ENCODE measurements at regions not wholly inside any gene's neighbourhood (a gene's known extent, or its start where the extent isn't known, plus 50 kb on each side); places are given as distances from the start of the nearest gene placed in this dataset.

DNA sequence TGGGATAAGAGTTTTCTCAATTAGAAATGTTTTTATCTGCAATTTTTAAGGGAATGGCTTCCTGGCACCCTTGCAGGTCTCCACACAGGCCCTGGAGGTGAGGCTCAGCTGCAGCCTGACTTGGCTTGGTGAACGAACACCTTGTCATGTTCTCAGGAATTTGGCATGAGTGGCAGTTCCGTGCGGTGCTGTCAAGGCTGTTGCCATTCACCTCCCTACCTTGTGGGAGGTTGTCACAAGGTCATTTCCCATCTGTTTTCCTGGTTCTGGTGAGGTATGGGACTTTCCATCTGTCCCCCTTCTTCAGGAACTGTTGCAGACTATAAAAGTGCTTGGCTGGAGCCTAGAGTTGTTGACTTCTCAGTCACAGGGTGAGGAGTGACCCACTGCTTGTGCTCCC is 82.9 kb downstream of the ELOVL4 start:
- in situ Hi-C loops (cut with HindIII; ENCODE audit: low sequenced_read_pairs), result no loop called here
- peak; percentile 92 for DNase-seq (ENCODE audit: low spot score)

DNA sequence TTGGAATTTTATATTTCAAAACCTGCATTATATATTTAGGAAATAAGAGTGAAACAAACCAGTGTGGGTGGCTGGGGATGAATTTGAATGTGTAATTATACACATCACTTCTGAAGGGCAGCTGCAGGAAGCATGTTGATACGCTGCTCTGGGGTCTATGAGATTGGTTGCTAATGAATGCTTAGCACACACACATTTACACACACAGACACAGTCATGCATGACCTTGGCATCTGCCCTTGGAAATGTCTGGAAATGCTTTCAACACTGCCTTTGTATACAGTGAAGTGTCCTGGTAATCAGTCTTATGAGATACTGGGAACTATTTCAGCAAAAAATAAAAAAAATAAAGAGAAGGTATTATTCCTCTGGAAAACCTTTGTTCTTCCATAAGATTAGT is 83.4 kb downstream of the ELOVL4 start:
- in situ Hi-C loops (cut with HindIII; ENCODE audit: low sequenced_read_pairs), result no loop called here
- no peak for DNase-seq (ENCODE audit: low spot score)

DNA sequence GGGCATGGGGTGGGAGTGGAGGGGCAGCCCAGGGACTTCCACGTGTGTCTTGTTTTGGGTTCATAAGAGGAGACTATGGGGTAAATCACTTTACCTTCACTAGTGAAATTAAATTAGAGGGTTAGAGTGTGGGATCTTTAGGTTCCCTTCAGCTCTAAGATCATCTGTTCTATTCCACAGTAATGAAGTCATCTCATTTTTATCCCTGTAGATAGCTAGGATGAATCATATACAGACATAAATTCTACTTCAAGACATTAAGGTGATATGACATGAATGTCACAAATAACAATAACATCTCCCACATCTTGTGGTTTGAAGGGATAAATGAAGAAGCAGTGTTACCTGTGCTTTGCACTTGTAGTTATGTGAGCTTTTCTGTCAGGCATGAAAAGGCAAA is 83.8 kb downstream of the ELOVL4 start:
- DNase-seq (ENCODE audit: low spot score), result peak; percentile 14
- in situ Hi-C loops (cut with HindIII; ENCODE audit: low sequenced_read_pairs), result no loop called here

DNA sequence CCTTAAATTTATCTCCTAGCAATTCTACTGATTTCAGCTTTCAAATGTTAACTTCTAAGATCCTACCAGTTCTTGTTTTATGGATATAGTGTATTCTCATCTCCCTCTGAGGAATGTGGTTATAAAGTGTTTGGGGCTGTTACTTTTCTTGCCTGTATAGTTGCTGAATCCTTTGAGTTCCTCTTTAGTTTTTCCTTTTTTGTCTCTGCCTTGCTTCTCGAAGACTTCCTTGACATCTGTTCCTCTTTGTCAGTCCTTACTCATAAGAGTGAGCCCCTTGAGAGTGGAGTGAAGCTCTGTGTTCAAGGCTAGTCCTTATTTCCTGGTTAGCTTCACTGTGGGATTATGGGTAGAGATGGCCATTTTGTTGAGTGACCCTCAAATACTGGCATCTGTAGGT is 84.6 kb downstream of the ELOVL4 start:
- DNase-seq (ENCODE audit: low spot score), result no peak
- in situ Hi-C loops (cut with HindIII; ENCODE audit: low sequenced_read_pairs), result no loop called here

DNA sequence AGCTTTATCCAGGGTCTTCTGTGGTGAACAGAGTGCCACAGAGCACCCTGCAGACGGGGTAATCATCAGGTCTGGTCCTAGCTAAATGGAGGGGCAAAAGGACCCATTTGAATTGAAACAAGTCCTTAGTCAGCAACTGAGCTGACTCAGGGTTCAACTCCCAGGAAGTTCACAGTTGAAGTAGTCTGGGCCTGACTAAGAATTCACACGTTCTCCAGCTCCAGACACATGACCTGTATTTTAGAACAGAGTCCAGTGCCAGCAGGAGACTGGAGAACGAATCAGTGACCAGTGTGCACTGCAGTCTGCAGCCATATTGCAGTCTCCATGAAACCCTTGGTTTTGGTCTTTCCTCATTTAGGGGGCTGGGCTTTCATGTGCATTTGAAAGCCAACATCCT is 85.2 kb downstream of the ELOVL4 start:
- in situ Hi-C loops (cut with HindIII; ENCODE audit: low sequenced_read_pairs), result no loop called here
- no peak for DNase-seq (ENCODE audit: low spot score)

DNA sequence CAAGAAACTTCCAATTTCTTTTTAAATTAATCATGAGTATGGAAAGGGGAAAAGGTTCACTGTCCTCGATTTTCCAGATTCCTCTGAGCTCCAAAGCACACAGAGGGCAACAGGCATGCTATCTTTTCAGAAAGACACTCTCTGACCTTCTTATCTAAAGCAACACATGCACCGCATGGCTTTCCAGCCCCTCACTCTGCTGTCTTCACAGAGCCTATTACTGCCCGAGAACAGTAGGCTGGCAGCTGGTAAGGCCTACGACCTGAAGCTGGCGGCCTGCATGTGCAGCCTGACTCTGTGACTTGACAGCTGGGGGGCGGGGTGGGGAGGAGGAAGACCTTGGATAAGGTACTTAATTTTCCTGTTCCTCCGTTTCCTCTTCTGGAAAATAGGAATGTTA is 86.3 kb downstream of the ELOVL4 start:
- in situ Hi-C loops (cut with HindIII; ENCODE audit: low sequenced_read_pairs), result no loop called here
- no peak for DNase-seq (ENCODE audit: low spot score)

DNA sequence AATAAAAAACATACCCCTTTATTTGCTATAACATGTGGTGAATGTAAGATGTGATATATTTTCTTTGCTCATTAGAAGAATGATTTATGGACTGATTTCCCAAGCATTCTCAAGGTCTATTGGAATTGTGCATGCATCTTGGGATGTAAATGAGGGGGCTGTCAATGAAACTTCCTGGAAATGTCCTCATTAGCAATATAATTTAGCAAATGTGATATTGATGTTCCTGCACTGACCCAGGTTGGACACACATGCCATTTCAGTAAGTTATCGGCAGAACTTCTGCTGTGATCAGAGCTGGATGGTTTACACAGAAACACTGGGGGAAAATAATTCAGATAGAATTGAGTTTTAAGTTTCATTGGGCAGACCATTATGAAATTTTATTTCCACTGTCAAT is 99.9 kb downstream of the ELOVL4 start:
- DNase-seq (ENCODE audit: low spot score), result no peak
- in situ Hi-C loops (cut with HindIII; ENCODE audit: low sequenced_read_pairs), result no loop called here

DNA sequence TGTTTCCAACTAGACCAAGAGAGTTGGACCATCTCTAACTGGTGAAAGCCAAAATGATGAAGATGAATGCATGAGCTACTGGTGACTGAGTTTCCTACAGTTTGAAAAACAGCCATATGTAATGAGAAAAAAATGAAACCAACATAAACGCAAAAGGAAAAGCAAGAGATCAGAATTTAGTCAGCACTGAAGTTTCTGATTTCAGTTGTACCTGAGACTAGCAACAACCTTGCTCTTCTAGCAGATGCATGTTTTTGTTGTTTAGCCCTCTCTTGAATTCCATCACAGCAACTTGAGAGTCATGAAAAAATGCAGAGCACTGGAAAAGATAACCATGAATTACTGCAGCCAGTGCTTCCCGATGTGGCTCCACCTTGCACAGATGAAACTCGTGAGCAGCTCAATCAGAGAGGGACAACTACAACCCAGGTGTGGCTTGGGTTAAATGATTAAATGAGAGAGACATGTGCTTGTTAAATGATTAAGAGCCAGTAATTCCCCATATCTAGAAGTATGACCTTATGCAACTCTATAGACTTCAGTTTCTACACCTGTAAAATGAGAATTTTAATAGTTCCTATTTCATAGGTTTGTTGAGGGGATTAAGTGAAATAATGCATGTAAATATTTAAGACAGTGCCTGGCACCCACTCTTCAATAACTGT is 104.8 kb downstream of the ELOVL4 start:
- in situ Hi-C loops (cut with HindIII; ENCODE audit: low sequenced_read_pairs), result no loop called here
- no peak for DNase-seq (ENCODE audit: low spot score)

DNA sequence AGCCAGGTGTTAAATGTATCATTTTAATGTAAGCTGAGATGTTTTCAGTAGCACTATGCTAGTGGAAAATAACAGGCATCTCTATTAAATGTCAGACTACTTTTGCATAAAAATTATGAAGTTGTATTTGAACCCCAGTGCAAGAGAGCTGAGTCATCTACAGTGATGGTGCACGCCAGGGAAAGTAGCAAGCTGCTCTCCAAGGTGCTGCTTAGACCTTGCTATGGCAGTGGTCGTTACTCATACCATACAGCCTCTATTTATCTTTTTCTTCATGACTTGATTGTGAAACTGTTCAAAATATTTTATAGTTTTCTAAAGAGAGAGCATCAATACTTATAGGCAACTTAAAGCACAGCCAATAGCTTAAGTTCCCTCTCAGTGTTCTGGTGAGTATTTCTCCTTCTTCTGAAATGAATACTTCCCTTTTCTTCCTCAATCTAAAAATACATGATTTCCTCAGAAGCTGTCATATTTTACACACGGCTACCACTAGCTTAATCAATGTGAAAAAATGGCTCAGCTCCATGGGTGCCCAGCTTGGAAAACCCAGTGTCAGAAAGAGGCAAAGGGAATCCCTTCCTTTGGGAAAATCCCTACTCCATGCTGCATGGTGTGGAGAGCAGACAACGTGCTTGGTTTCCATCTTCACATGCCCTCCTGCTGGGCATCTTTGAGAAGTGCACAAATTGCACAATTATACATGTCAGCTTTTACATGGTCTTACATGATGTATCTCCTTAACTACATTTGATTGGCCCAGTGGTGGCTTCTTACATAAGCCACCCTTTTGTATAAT is 105.6 kb downstream of the ELOVL4 start:
- no peak for DNase-seq (ENCODE audit: low spot score)
- in situ Hi-C loops (cut with HindIII; ENCODE audit: low sequenced_read_pairs), result no loop called here

DNA sequence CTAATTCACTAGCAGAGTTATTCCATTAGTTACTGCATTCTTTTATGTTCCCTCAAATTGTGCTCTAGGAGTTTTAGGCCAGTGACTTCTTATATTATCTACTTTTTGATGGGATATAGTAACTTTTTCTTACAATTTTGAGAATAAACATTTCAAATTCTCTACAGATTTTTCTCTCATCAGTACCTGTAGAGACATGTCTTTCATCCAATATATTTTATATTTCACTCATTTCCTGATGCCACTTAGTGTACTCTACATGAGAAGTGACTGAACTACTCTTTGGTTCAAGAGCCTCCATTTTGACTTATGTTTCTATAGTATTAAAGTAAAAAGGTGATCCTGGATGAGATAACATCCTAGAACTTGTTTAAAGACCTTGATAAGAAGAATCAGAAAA is 108.5 kb downstream of the ELOVL4 start:
- in situ Hi-C loops (cut with HindIII; ENCODE audit: low sequenced_read_pairs), result no loop called here
- DNase-seq (ENCODE audit: low spot score), result no peak

DNA sequence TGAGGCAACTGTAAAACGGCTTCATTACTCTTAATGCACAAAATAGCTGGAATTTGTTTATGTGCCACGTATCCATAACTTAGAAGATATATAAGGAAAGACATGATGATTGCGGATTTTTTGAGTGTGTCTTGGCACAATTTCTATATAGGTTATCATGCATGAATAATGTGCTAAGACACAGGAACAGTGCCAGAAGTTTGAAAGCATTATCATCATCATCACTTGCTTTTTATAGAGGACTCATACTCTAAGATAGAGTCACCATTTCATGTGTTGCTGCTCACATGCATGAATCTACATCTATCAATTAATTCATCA is 113.4 kb downstream of the ELOVL4 start:
- DNase-seq (ENCODE audit: low spot score), result no peak
- in situ Hi-C loops (cut with HindIII; ENCODE audit: low sequenced_read_pairs), result no loop called here

DNA sequence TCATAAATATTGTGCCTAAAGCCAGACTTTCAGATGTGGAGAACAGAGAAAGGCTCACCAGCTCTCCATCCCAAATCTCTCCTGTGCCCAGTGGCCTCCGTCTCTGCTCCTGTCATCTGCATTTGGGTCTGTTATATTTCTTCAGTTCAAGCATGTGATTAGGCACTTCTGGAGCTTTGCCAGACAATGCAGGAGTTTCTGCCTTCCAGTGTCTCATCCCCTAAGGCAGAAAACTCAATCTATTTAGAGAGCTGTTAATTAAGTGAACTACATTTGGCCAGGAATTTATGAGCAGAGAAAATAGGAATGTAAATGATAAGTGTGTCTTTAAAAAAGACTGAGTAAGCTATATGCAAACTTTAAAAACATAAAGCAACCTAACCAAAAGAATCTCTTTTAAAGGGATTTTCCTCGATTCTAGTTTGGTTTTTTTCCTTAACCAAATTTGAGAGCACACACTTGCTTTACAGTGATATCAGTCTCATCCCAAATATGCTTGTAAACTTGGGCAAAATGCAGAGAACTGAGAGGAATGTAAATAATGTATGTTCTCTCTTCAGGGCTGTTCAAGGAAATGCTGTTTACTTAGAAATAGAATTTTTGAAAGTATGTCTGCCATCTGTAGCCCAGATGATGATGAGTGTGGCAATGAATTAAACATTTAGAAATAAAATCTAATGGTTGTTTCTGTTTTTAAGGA is 113.9 kb downstream of the ELOVL4 start:
- in situ Hi-C loops (cut with HindIII; ENCODE audit: low sequenced_read_pairs), result no loop called here
- DNase-seq (ENCODE audit: low spot score), result no peak

DNA sequence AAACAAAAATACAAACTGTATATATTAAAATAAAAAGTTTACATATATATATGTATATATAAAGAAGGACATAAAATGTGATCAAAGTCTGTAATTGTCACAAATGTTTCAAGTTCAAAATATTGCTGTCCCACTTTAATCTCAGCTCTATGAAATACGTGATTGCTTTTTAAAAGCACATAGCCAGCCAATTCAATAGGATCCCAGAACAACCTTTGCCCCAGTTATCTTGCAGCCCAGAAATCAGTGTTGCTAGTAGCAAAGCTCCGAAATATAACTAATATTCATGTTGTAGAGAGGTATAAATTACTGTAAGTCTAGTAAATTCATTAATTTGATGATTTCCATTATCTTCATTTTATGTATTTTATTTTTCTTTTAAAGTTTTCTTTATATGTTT is 114.6 kb downstream of the ELOVL4 start:
- no peak for DNase-seq (ENCODE audit: low spot score)
- in situ Hi-C loops (cut with HindIII; ENCODE audit: low sequenced_read_pairs), result no loop called here

DNA sequence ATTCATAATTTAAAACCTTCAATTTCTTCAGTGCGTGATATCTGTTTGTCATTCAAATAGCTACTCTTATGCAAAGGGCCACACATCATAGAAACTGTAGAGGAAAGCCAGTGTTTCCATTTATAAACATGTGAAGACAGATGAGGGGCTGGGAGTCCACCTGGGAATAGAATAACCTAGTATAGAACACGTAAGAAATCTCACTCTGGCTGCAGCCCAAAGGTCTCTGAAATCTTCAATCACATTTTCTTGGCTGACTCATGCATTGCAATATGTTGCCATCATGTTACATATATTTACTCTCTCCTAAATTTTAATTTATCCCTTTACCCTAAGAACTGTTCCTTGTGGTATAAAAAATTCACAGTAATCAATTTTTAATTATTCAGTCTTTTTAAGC is 123.2 kb downstream of the ELOVL4 start:
- DNase-seq (ENCODE audit: low spot score), result no peak
- in situ Hi-C loops (cut with HindIII; ENCODE audit: low sequenced_read_pairs), result no loop called here

DNA sequence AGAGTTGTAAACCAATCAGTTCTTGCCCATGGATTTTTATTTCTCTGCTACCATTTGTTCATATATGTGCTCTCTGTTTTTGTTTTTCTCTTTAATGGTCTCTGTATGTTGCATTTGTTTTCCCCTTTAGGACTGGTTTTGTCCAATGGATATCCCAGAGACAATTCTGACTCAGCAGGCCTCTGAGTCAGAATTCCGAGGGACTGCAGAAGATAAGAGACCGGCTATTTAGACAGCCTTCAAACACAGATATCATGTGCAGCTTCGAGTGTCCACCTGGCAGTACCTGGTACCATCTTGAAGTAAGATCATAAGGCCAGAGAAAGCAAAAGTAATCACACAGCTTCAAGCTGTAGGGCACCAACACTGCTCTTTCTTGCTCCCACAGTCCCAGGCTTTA is 125.5 kb downstream of the ELOVL4 start:
- in situ Hi-C loops (cut with HindIII; ENCODE audit: low sequenced_read_pairs), result no loop called here

DNA sequence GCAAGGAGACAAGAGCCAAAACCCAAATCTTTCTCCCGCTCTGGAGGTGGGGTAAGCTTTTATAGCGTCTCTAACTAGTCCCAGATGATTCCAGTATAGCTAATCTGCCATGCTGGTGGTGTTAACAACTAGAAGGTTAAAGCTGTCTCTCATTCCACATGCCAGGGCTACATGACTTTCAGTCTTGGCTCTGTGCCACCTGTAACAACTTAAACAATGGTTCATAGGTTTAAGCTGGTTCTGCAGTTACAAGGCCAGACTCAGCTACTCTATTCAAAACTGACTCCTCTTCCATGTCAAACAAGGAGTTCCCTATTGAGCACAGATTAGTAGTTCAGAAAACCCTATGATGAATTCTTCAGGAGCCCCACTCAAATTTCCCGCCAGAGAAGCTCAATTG is 128.9 kb downstream of the ELOVL4 start:
- DNase-seq (ENCODE audit: low spot score), result no peak
- in situ Hi-C loops (cut with HindIII; ENCODE audit: low sequenced_read_pairs), result no loop called here

More for the DNA sequence above, 125.5 kb downstream of the ELOVL4 start:
- no peak for DNase-seq (ENCODE audit: low spot score)

DNA sequence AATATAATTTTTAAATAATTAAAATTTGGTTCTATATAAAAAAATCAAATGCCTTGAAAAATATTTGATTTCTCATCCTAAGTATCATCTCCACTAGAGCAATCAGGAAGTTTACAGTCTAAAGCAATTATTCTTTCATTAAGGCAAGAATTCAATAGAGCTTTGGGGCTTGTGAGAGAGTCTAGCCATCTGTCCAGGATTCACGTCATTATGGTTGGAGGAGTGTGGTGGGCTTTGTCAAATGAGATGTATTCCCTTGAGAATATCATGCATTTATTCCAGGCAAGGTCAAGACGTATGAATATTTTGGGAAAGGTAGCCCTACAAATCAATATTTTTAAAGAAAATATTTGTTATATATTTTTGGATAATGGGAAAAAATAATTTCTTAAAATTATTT is 132.4 kb downstream of the ELOVL4 start:
- in situ Hi-C loops (cut with HindIII; ENCODE audit: low sequenced_read_pairs), result no loop called here

DNA sequence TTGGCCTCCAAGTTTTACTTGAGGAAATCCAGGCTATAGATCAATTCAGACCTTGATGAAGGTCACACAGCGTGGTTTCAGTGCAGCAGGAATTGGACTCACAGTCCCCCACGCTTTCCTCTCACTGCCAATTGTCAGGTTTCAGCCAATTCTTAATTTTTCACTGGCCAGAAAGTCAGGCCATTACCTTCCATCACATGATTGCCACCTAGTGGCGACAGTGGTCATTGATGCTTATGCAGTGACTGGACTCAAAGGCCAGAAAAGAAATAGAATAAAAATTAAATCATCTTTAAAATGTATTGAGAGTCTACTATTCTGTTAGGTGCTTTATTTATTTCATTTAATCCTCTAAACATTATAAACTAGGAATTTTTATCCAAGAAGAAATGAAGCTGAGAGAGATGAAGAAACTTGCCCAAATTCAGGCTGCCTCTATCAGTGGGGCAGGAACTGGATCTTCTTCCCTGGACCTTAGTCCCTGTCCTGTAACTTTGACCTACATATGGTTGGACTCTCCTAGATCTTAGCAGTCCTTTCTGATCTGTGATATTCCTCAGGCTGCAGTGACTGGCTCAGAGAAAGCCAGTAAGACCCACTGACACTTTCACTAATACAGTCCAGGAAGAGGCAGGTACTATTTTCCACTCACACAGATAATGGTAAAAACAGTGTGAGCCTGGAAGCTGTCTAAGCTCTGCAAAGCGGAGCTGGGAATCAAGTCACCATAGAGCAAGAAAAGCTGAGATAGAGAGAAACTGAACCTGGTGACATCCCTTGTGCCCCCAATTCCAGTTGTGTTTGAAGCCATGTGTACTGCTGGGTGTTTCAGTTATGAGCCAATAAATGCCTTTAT is 133.3 kb downstream of the ELOVL4 start:
- in situ Hi-C loops (cut with HindIII; ENCODE audit: low sequenced_read_pairs), result no loop called here
- peak; percentile 93 for DNase-seq (ENCODE audit: low spot score)

More for the DNA sequence above, 132.4 kb downstream of the ELOVL4 start:
- DNase-seq (ENCODE audit: low spot score), result no peak

DNA sequence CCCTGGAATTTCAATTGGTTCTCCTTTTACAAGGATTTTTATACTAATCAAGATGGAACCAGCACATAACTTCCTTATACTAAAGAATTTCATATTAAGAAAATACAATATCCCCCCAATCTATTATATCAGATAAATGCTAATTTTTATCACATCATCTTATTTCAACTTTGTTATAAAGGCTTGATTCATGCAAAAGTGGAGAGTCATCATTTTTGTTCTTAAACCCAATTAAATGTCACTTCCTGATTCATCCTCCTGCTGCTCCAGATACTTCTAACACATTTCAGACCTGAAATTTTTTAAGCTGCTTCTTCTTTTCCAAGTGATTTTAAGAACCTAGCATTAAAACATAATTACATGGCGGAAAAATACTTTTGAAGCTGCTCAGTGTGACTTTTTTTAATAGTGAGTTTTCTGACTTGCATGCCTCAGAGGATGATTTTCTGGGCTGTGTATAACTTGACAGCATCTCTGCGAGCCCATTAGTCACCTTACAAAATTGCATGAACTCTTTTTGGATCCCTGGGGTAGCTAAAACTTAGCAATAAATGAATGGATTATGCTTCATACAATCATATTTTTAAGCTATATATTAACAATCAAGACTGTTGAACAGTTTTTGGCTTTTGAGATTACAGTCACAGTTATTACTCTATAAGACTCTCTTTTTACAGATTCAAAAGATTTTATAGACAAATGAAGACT is 134.1 kb downstream of the ELOVL4 start:
- DNase-seq (ENCODE audit: low spot score), result no peak

More for the DNA sequence above, 134.1 kb downstream of the ELOVL4 start:
- in situ Hi-C loops (cut with HindIII; ENCODE audit: low sequenced_read_pairs), result no loop called here
